ENCODE measurements at regions not wholly inside any gene's neighbourhood (a gene's known extent, or its start where the extent isn't known, plus 50 kb on each side); places are given as distances from the start of the nearest gene placed in this dataset.

GRCh38 chrX:10064736-10065135 is 92.0 kb upstream of the CLCN4 start:
- TF ChIP-seq CTCF (conservative IDR thresholded peaks at IDR 0.05; ENCODE audit: low read depth, low read length) (no peak), FOS (IDR thresholded peaks at IDR 0.05; ENCODE audit: low read depth, low read length) (no peak), MXI1 (IDR thresholded peaks at IDR 0.05; ENCODE audit: borderline replicate concordance, low read depth, low read length) (no peak), RAD21 (IDR thresholded peaks at IDR 0.05; ENCODE audit: low read length) (no peak), BHLHE40 (IDR thresholded peaks at IDR 0.05; ENCODE audit: low read depth, low read length) (no peak), ELK1 (IDR thresholded peaks at IDR 0.05; ENCODE audit: borderline replicate concordance, low read depth, low read length) (no peak), USF2 (IDR thresholded peaks at IDR 0.05; ENCODE audit: low read depth, low read length) (no peak), SMC3 (IDR thresholded peaks at IDR 0.05; ENCODE audit: low read depth, low read length) (no peak), POLR2A (IDR thresholded peaks at IDR 0.05; ENCODE audit: low read depth, low read length) (no peak)

Measured in IMR-90 (cell line).